K562 (cell line): ENCODE measurements at regions not wholly inside any gene's neighbourhood (a gene's known extent, or its start where the extent isn't known, plus 50 kb on each side); places are given as distances from the start of the nearest gene placed in this dataset.
A peak's percentile ranks its signal among the peaks of the same experiment; 100 is the strongest.

Source experiments
- GTF2B ChIP-seq: IDR thresholded peaks from 2 replicates; pipeline ENCODE4 v1.6.1; 2011; ENCODE audit not compliant: insufficient read length; ENCODE audit errors: extremely low read depth
- MAZ ChIP-seq, 2 experiments: fragments of 450-650 bp in 1 of 2; sonication (generic) in 1 of 2; formaldehyde crosslinking; IDR thresholded peaks in 1 of 2; conservative IDR thresholded peaks in 1 of 2; 2 replicates each; pipeline versions ENCODE4 v1.4.0 to v1.5.0; 2020; ENCODE audit warnings: mild to moderate bottlenecking in 1 of 2, missing genetic modification reagents in 1 of 2
- NFIX ChIP-seq: fragments of 250-450 bp; sonication (Bioruptor Pico); IDR thresholded peaks from 2 replicates; pipeline ENCODE4 v1.4.0; 2020; ENCODE audit warnings: low read depth, mild to moderate bottlenecking, moderate library complexity
- PPARD ChIP-seq: fragments of 250-450 bp; sonication (Bioruptor Pico); IDR thresholded peaks from 2 replicates; pipeline ENCODE4 v1.8.0; 2022; ENCODE audit warnings: inconsistent platforms, mild to moderate bottlenecking, moderate library complexity
- TCF3 ChIP-seq: sonication (generic); formaldehyde crosslinking; IDR thresholded peaks from 2 replicates; pipeline ENCODE4 v1.4.0; 2020; ENCODE audit warnings: mild to moderate bottlenecking, missing genetic modification reagents
- THRB ChIP-seq: fragments of 450-650 bp; formaldehyde crosslinking; conservative IDR thresholded peaks from 2 replicates; pipeline ENCODE4 v1.4.0; 2022; ENCODE audit warnings: mild to moderate bottlenecking, missing genetic modification characterization
- XRCC3 ChIP-seq: fragments of 450-650 bp; IDR thresholded peaks from 2 replicates; pipeline ENCODE4 v1.6.1; 2017; ENCODE audit warnings: mild to moderate bottlenecking, moderate library complexity
- ZC3H4 ChIP-seq: sonication (generic); formaldehyde crosslinking; IDR thresholded peaks from 2 replicates; pipeline ENCODE4 v1.9.0; 2021; ENCODE audit warnings: missing genetic modification reagents, borderline replicate concordance
- TF ChIP-seq, protein P1 (sequence below), 2 experiments: fragments of 450-650 bp; formaldehyde crosslinking in 1 of 2; IDR thresholded peaks; 2 replicates each; pipeline versions ENCODE4 v1.4.0 to v1.6.1; 2014 to 2020; ENCODE audit warnings: mild to moderate bottlenecking in 2 of 2, borderline replicate concordance in 1 of 2, low read depth in 1 of 2
- TF ChIP-seq, protein P2 (sequence below): fragments of 250-450 bp; sonication (Bioruptor Pico); IDR thresholded peaks from 2 replicates; pipeline ENCODE4 v1.5.0; 2022; ENCODE audit warnings: mild to moderate bottlenecking
- TF ChIP-seq, protein P3 (sequence below): fragments of 450-650 bp; IDR thresholded peaks from 2 replicates; pipeline ENCODE4 v1.6.1; 2014; ENCODE audit warnings: low read depth, mild to moderate bottlenecking, moderate library complexity, borderline replicate concordance

DNA sequence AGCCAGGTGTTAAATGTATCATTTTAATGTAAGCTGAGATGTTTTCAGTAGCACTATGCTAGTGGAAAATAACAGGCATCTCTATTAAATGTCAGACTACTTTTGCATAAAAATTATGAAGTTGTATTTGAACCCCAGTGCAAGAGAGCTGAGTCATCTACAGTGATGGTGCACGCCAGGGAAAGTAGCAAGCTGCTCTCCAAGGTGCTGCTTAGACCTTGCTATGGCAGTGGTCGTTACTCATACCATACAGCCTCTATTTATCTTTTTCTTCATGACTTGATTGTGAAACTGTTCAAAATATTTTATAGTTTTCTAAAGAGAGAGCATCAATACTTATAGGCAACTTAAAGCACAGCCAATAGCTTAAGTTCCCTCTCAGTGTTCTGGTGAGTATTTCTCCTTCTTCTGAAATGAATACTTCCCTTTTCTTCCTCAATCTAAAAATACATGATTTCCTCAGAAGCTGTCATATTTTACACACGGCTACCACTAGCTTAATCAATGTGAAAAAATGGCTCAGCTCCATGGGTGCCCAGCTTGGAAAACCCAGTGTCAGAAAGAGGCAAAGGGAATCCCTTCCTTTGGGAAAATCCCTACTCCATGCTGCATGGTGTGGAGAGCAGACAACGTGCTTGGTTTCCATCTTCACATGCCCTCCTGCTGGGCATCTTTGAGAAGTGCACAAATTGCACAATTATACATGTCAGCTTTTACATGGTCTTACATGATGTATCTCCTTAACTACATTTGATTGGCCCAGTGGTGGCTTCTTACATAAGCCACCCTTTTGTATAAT lies 105.6 kb downstream of the ELOVL4 start (continued):
- TF ChIP-seq, protein P1, sequence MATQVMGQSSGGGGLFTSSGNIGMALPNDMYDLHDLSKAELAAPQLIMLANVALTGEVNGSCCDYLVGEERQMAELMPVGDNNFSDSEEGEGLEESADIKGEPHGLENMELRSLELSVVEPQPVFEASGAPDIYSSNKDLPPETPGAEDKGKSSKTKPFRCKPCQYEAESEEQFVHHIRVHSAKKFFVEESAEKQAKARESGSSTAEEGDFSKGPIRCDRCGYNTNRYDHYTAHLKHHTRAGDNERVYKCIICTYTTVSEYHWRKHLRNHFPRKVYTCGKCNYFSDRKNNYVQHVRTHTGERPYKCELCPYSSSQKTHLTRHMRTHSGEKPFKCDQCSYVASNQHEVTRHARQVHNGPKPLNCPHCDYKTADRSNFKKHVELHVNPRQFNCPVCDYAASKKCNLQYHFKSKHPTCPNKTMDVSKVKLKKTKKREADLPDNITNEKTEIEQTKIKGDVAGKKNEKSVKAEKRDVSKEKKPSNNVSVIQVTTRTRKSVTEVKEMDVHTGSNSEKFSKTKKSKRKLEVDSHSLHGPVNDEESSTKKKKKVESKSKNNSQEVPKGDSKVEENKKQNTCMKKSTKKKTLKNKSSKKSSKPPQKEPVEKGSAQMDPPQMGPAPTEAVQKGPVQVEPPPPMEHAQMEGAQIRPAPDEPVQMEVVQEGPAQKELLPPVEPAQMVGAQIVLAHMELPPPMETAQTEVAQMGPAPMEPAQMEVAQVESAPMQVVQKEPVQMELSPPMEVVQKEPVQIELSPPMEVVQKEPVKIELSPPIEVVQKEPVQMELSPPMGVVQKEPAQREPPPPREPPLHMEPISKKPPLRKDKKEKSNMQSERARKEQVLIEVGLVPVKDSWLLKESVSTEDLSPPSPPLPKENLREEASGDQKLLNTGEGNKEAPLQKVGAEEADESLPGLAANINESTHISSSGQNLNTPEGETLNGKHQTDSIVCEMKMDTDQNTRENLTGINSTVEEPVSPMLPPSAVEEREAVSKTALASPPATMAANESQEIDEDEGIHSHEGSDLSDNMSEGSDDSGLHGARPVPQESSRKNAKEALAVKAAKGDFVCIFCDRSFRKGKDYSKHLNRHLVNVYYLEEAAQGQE (IDR thresholded peaks at IDR 0.05; ENCODE audit: borderline replicate concordance), result peak; percentile 96
- TF ChIP-seq, protein P1 (CRISPR knock-in tag; IDR thresholded peaks at IDR 0.05; ENCODE audit: low read depth), result no peak
- TF ChIP-seq, protein P2, sequence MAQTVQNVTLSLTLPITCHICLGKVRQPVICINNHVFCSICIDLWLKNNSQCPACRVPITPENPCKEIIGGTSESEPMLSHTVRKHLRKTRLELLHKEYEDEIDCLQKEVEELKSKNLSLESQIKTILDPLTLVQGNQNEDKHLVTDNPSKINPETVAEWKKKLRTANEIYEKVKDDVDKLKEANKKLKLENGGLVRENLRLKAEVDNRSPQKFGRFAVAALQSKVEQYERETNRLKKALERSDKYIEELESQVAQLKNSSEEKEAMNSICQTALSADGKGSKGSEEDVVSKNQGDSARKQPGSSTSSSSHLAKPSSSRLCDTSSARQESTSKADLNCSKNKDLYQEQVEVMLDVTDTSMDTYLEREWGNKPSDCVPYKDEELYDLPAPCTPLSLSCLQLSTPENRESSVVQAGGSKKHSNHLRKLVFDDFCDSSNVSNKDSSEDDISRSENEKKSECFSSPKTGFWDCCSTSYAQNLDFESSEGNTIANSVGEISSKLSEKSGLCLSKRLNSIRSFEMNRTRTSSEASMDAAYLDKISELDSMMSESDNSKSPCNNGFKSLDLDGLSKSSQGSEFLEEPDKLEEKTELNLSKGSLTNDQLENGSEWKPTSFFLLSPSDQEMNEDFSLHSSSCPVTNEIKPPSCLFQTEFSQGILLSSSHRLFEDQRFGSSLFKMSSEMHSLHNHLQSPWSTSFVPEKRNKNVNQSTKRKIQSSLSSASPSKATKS, result no peak
- TF ChIP-seq TCF3 (CRISPR knock-in tag) (no peak), THRB (CRISPR knock-in tag) (no peak), XRCC3 (no peak), NFIX (no peak), MAZ (CRISPR knock-in tag; conservative IDR thresholded peaks at IDR 0.05 in 1 of 2, IDR thresholded peaks at IDR 0.05 in 1 of 2) (no peak), GTF2B (no peak), ZC3H4 (CRISPR knock-in tag) (no peak), PPARD (CRISPR knock-in tag) (no peak)
- TF ChIP-seq, protein P3, sequence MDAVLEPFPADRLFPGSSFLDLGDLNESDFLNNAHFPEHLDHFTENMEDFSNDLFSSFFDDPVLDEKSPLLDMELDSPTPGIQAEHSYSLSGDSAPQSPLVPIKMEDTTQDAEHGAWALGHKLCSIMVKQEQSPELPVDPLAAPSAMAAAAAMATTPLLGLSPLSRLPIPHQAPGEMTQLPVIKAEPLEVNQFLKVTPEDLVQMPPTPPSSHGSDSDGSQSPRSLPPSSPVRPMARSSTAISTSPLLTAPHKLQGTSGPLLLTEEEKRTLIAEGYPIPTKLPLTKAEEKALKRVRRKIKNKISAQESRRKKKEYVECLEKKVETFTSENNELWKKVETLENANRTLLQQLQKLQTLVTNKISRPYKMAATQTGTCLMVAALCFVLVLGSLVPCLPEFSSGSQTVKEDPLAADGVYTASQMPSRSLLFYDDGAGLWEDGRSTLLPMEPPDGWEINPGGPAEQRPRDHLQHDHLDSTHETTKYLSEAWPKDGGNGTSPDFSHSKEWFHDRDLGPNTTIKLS, result no peak
